ENCODE measurements at regions not wholly inside any gene's neighbourhood (a gene's known extent, or its start where the extent isn't known, plus 50 kb on each side); places are given as distances from the start of the nearest gene placed in this dataset.

GRCh38 chr2:136441979-136442714 lies 323.2 kb upstream of the THSD7B start:
- Histone ChIP-seq H3K27ac (no peak overlapping the region), H3K4me1 (no peaks in the 10 kb centered on the region), H3K36me3 (no peaks in the 10 kb centered on the region), H3K9me3 (no peaks in the 10 kb centered on the region), H3K27me3 (no peaks in the 10 kb centered on the region), H3K4me3 (no peak overlapping the region)
- ATAC-seq (no peak), DNase-seq (no peak)
- in situ Hi-C loops (cut with MboI; ENCODE audit: low sequenced_read_pairs in 4 of 4) (no loop called here), intact Hi-C loops (cut with DNase I; ENCODE audit: low total_unique reads) (no loop called here)
- TF ChIP-seq POLR2A (IDR thresholded peaks at IDR 0.05) (no peak), CTCF (IDR thresholded peaks at IDR 0.05 in 4 of 5, conservative IDR thresholded peaks at IDR 0.05 in 1 of 5) (no peak)

- Histone ChIP-seq H3K4me1 (no peaks in the 10 kb centered on the region), H3K27ac (no peak overlapping the region), H3K4me3 (no peak overlapping the region), H3K36me3 (no peaks in the 10 kb centered on the region), H3K27me3 (no peaks in the 10 kb centered on the region), H3K9me3 (no peaks in the 10 kb centered on the region)
- intact Hi-C loops (cut with DNase I; ENCODE audit: low total_unique reads) (no loop called here), in situ Hi-C loops (cut with MboI; ENCODE audit: low sequenced_read_pairs in 4 of 4) (no loop called here)
- ATAC-seq (no peak), DNase-seq (no peak)
- no peak for TF ChIP-seq POLR2A (IDR thresholded peaks at IDR 0.05)
- TF ChIP-seq CTCF (IDR thresholded peaks at IDR 0.05 in 4 of 5, conservative IDR thresholded peaks at IDR 0.05 in 1 of 5) = no peak
These were observed 321.2 kb upstream of the CXCR4 start for GRCh38 chr2:136439064-136439676.

GRCh38 chr2:136437461-136437860 lies 319.5 kb upstream of the CXCR4 start:
- intact Hi-C loops (cut with DNase I; ENCODE audit: low total_unique reads) = no loop called here
- no peaks in the 10 kb centered on the region for H3K27me3 ChIP-seq
- ATAC-seq (no peak), DNase-seq (no peak)
- TF ChIP-seq CTCF (IDR thresholded peaks at IDR 0.05 in 4 of 5, conservative IDR thresholded peaks at IDR 0.05 in 1 of 5) (no peak), POLR2A (IDR thresholded peaks at IDR 0.05) (no peak)
- no peak overlapping the region for H3K27ac ChIP-seq
- H3K36me3 ChIP-seq = no peaks in the 10 kb centered on the region
- in situ Hi-C loops (cut with MboI; ENCODE audit: low sequenced_read_pairs in 4 of 4) = no loop called here
- no peaks in the 10 kb centered on the region for H3K4me1 ChIP-seq
- H3K9me3 ChIP-seq = no peaks in the 10 kb centered on the region
- no peak overlapping the region for H3K4me3 ChIP-seq

- no peak for ATAC-seq
- no peak for TF ChIP-seq CTCF (IDR thresholded peaks at IDR 0.05 in 4 of 5, conservative IDR thresholded peaks at IDR 0.05 in 1 of 5)
- no peak for TF ChIP-seq POLR2A (IDR thresholded peaks at IDR 0.05)
- Histone ChIP-seq H3K36me3 (no peaks in the 10 kb centered on the region), H3K27ac (no peak overlapping the region), H3K4me1 (no peaks in the 10 kb centered on the region), H3K27me3 (no peaks in the 10 kb centered on the region), H3K4me3 (no peak overlapping the region), H3K9me3 (no peaks in the 10 kb centered on the region)
- DNase-seq = no peak
- intact Hi-C loops (cut with DNase I; ENCODE audit: low total_unique reads) = no loop called here
- in situ Hi-C loops (cut with MboI; ENCODE audit: low sequenced_read_pairs in 4 of 4) = no loop called here
These were observed 319.0 kb upstream of the CXCR4 start for GRCh38 chr2:136436936-136437335.
